ENCODE measurements at regions not wholly inside any gene's neighbourhood (a gene's known extent, or its start where the extent isn't known, plus 50 kb on each side); places are given as distances from the start of the nearest gene placed in this dataset.

DNA sequence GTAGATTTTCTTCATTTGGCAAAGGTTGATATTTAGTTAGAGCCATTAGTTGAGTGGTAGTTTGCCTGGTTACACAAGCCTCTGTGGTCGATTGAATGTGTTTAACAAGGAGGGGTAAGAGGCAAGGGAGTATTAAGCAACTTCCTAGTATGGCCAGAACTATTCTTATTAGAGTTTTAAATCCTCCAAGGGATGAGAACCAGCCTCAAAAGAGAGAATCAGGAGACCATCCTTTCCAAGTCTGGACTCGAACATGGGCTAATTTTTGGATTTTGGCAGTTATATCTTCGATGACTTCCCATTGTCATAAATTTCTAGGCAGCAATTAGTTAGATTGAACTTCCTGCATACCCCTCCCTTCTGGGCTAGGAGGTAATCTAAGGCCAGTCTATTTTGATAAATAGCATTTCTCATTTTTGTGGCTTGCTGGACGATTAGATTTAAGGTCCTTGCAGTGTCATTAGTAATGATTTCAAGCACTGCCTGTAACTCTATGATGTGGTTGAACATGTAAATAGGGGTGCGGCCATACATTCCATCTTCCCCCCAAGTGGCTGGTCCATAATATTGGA is 219.5 kb upstream of the KCND2 start:
- H3K4me1 ChIP-seq, result no peaks in the 10 kb centered on the region
- DNase-seq (no peak), ATAC-seq (peak; percentile 75)
- peak overlapping the region; percentile 43 to 47 for H3K27ac ChIP-seq
- no peaks in the 10 kb centered on the region for H3K27me3 ChIP-seq
- H3K9me3 ChIP-seq, result peaks cover 0 to 4% of the 10 kb centered on the region in 2 donors
- no peak overlapping the region for H3K4me3 ChIP-seq
- TF ChIP-seq, protein P1, sequence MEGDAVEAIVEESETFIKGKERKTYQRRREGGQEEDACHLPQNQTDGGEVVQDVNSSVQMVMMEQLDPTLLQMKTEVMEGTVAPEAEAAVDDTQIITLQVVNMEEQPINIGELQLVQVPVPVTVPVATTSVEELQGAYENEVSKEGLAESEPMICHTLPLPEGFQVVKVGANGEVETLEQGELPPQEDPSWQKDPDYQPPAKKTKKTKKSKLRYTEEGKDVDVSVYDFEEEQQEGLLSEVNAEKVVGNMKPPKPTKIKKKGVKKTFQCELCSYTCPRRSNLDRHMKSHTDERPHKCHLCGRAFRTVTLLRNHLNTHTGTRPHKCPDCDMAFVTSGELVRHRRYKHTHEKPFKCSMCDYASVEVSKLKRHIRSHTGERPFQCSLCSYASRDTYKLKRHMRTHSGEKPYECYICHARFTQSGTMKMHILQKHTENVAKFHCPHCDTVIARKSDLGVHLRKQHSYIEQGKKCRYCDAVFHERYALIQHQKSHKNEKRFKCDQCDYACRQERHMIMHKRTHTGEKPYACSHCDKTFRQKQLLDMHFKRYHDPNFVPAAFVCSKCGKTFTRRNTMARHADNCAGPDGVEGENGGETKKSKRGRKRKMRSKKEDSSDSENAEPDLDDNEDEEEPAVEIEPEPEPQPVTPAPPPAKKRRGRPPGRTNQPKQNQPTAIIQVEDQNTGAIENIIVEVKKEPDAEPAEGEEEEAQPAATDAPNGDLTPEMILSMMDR (IDR thresholded peaks at IDR 0.05), result no peak
- H3K36me3 ChIP-seq, result no peaks in the 10 kb centered on the region
- intact Hi-C loops (cut with DNase I), result no loop called here

DNA sequence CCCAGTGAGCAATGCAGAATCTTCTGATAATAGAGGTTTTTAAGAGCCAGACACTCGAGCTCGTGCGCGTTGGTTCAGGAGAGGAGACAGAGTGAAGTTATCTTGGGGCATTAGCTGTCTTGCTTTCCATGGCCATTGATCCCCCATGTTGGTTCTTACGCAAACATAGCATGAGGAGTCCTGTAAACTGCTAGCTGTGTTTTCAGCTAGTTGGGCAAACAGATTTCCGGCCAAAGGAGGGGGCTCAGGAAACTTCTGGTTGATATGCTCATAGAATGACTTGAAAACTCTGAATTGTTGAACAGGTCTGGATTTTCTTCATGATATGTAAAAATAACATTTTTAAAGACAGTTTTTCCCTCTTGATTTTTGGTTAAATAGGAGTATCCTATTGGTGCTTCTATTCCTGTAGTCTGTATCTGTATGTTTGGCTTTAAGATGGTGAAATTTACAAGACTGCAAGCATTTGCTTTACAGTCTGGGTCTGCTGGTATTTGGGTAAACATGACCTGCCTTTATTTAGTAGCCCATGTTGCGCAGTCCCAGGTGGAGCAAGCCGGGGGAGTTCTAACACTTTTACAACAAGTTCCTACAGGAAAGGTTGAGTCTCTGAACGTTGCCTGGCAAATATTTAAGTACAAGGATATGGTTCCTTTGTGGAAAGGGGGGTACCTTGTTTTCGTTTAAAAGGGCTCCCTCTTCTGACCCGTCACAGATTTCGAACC is 218.4 kb upstream of the KCND2 start:
- Histone ChIP-seq H3K36me3 (no peaks in the 10 kb centered on the region), H3K27ac (peak overlapping the region; percentile 43 to 47), H3K4me3 (no peak overlapping the region), H3K27me3 (no peaks in the 10 kb centered on the region), H3K4me1 (no peaks in the 10 kb centered on the region), H3K9me3 (peaks cover 0 to 4% of the 10 kb centered on the region in 2 donors)
- TF ChIP-seq, protein P1 (IDR thresholded peaks at IDR 0.05), result no peak
- ATAC-seq (no peak), DNase-seq (no peak)
- intact Hi-C loops (cut with DNase I), result no loop called here

DNA sequence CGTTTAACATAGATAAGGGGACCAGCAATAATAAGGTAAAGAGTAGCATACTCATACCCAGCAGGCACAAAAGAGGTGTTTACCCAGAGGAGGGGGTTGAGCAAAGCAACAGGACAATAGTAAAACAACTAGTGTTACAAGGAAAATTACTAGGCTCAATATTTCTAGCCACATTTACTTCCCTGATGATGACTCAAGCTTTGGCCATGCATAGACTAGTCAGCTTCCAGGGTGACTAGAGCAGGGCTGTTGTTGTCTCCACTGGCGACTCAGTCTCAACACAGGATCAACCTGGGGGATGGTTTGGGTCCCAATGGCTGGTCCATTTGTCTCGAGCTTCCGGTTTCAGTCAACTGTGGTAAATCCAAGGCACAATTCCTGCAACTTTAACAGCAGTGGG is 217.7 kb upstream of the KCND2 start:
- DNase-seq (no peak), ATAC-seq (peak; percentile 37)
- TF ChIP-seq, protein P1 (IDR thresholded peaks at IDR 0.05), result no peak
- peaks cover 0 to 9% of the 10 kb centered on the region in 2 donors for H3K9me3 ChIP-seq
- intact Hi-C loops (cut with DNase I), result no loop called here
- no peaks in the 10 kb centered on the region for H3K4me1 ChIP-seq
- H3K36me3 ChIP-seq, result no peaks in the 10 kb centered on the region
- H3K4me3 ChIP-seq, result no peak overlapping the region
- no peak overlapping the region for H3K27ac ChIP-seq
- H3K27me3 ChIP-seq, result no peaks in the 10 kb centered on the region

DNA sequence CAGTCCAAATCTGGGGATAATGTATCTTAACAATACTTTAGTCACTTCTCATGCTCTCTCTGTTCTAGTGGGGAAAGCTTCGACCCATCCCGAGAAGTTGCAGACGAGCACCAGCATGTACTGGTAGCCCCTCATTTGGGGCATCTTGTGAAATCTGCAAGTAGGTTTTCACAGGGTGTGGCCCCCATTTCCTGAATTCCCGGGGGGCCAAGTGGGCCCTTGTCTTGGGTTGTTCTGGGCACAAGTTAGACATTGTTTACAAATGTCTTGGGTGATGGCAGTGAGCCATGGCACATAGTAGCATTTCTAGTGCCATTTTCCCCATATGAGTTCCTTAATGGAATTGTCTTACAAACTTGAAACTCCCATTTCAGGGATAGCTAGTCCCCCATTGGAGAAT is 216.7 kb upstream of the KCND2 start:
- DNase-seq (no peak), ATAC-seq (no peak)
- Histone ChIP-seq H3K4me3 (no peak overlapping the region), H3K27ac (no peak overlapping the region), H3K27me3 (no peaks in the 10 kb centered on the region), H3K9me3 (peaks cover 0 to 9% of the 10 kb centered on the region in 2 donors), H3K36me3 (no peaks in the 10 kb centered on the region), H3K4me1 (no peaks in the 10 kb centered on the region)
- TF ChIP-seq, protein P1 (IDR thresholded peaks at IDR 0.05), result no peak
- intact Hi-C loops (cut with DNase I), result no loop called here

DNA sequence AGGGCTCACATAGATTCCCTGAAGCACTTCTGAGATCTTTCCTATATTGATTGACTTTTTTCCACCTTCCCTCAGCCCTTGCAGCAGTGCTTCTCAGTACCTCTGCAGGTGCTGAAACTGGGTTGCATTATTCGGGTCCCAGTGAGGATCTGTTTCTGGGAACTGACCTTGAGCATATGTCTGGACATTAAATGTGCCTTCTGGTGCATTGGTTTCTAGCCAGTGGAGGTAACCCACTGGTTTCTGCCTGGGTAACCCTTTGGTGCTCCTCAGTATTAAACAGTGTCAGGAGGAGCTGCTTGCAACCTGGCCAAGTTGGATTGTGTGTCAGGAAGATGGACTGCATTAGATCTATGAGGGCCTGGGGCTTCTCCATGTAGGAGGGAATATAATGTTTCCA is 213.3 kb upstream of the KCND2 start:
- no peak overlapping the region for H3K27ac ChIP-seq
- intact Hi-C loops (cut with DNase I), result no loop called here
- DNase-seq, result no peak
- H3K4me1 ChIP-seq, result no peaks in the 10 kb centered on the region
- H3K4me3 ChIP-seq, result no peak overlapping the region
- no peaks in the 10 kb centered on the region for H3K27me3 ChIP-seq
- no peak for ATAC-seq
- TF ChIP-seq, protein P1 (IDR thresholded peaks at IDR 0.05), result no peak
- H3K36me3 ChIP-seq, result no peaks in the 10 kb centered on the region
- peaks cover 0 to 8% of the 10 kb centered on the region in 2 donors for H3K9me3 ChIP-seq
